H7 (cell line): ENCODE measurements at regions not wholly inside any gene's neighbourhood (a gene's known extent, or its start where the extent isn't known, plus 50 kb on each side); places are given as distances from the start of the nearest gene placed in this dataset.
"Not testable (repeated sequence)": the region's sequence is repeated elsewhere in the genome, so short reads cannot be mapped to it uniquely, and the experiment has no call there.

ENCODE experiments used
- DNase-seq: peaks from one replicate; pipeline ENCODE4 v3.0.0; 2012
- H3K27me3 ChIP-seq: 2 replicates; pipeline ENCODE4 v1.6.0; 2011; ENCODE audit warnings: mild to moderate bottlenecking, low read length; ENCODE audit not compliant: control insufficient read depth, insufficient read depth
- H3K36me3 ChIP-seq: replicated peaks from 2 replicates; pipeline ENCODE4 v1.5.1; 2011; ENCODE audit warnings: low read length; ENCODE audit not compliant: control insufficient read depth, insufficient read depth
- H3K4me3 ChIP-seq: 2 replicates; pipeline ENCODE4 v1.5.1; 2011; ENCODE audit warnings: low read depth, mild to moderate bottlenecking, control low read depth, low read length, moderate library complexity; ENCODE audit not compliant: insufficient read depth

DNA sequence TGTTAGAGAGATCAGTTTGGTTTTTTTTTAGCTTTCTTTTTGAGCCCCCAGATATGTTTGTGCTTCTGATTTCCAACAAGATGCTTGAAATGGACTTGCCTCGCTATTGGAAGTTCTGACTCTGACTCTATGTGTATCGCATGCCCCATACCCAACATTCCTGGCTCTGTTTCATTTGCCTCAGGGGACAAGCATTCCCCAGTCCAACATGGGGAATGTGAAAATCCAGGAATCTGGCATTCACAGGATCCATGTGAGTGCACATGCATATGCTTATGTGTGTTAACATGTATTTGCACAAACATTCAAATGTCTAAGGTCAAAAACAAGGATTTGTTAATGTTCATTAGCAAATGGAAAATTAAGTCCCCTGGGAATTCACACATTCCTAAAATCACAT is 233.9 kb downstream of the TLR4 start:
- no peak overlapping the region for H3K4me3 ChIP-seq
- no peaks in the 10 kb centered on the region for H3K36me3 ChIP-seq
- H3K27me3 ChIP-seq = no peaks in the 10 kb centered on the region
- no peak for DNase-seq

DNA sequence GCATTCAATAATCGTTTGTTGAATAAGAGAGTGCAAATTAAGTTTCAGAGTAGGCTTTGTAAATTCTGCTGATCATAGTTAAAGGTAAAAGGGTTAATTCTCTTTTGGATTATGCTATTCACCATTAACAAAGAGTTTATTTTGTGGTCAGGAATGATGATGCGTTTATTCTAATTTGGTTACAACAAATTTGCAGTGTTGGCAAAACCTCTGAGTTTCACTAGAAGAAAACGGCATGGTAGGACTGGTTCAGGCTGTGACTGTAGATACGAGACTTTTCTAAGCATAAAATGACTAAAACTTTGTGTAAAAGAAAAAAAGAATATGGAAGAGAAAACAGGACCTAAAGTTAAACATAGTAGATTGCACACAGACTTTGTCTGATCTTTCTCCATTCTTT is 234.7 kb downstream of the TLR4 start:
- Histone ChIP-seq H3K27me3 (no peaks in the 10 kb centered on the region), H3K36me3 (no peaks in the 10 kb centered on the region), H3K4me3 (no peak overlapping the region)
- DNase-seq = no peak

- H3K36me3 ChIP-seq, DNase-seq, H3K4me3 ChIP-seq, H3K27me3 ChIP-seq: not testable (repeated sequence)
Observed at GRCh38 chr9:117944750-117945149, 240.5 kb downstream of the TLR4 start.

- no peak for DNase-seq
- no peaks in the 10 kb centered on the region for H3K36me3 ChIP-seq
- H3K27me3 ChIP-seq = no peaks in the 10 kb centered on the region
- H3K4me3 ChIP-seq = no peak overlapping the region
Observed at GRCh38 chr9:117945286-117945685, 241.1 kb downstream of the TLR4 start.

GRCh38 chr9:117951127-117951526 is 246.9 kb downstream of the TLR4 start:
- H3K27me3 ChIP-seq = no peaks in the 10 kb centered on the region
- H3K4me3 ChIP-seq = no peak overlapping the region
- H3K36me3 ChIP-seq = no peaks in the 10 kb centered on the region
- no peak for DNase-seq

DNA sequence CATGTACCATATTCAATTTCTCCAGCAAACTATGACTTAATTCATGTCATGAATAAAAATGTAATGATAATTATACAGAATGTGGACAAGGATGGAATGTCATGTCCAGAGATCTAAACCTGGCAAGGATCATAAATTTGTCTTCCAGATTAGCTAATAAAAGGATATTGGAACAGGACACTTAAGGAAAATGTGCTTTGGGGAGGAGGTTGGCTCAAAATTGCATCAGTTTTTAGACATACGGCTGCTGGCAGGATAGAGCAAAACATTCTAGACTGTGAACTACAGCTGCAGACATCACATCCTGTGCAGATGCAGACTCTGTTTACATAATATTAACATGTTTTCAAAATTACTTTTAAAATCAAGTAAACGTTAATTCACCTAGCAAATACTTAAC is 248.4 kb downstream of the TLR4 start:
- no peak for DNase-seq
- no peaks in the 10 kb centered on the region for H3K36me3 ChIP-seq
- no peaks in the 10 kb centered on the region for H3K27me3 ChIP-seq
- no peak overlapping the region for H3K4me3 ChIP-seq

- no peaks in the 10 kb centered on the region for H3K36me3 ChIP-seq
- H3K27me3 ChIP-seq = no peaks in the 10 kb centered on the region
- no peak for DNase-seq
- no peak overlapping the region for H3K4me3 ChIP-seq
Observed at GRCh38 chr9:117957267-117957666, 253.1 kb downstream of the TLR4 start.

- Histone ChIP-seq H3K36me3 (no peaks in the 10 kb centered on the region), H3K27me3 (no peaks in the 10 kb centered on the region), H3K4me3 (no peak overlapping the region)
- peak; percentile 6 for DNase-seq
Observed at GRCh38 chr9:117958726-117959125, 254.5 kb downstream of the TLR4 start.

GRCh38 chr9:117963493-117964090 is 259.4 kb downstream of the TLR4 start:
- Histone ChIP-seq H3K27me3 (no peaks in the 10 kb centered on the region), H3K4me3 (no peak overlapping the region), H3K36me3 (no peaks in the 10 kb centered on the region)
- peak; percentile 18 for DNase-seq

GRCh38 chr9:117970276-117971050 is 266.3 kb downstream of the TLR4 start:
- DNase-seq = no peak
- Histone ChIP-seq H3K36me3 (no peaks in the 10 kb centered on the region), H3K4me3 (no peak overlapping the region), H3K27me3 (no peaks in the 10 kb centered on the region)

- Histone ChIP-seq H3K36me3 (no peaks in the 10 kb centered on the region), H3K4me3 (no peak overlapping the region), H3K27me3 (no peaks in the 10 kb centered on the region)
- no peak for DNase-seq
Observed at GRCh38 chr9:117974108-117974507, 269.9 kb downstream of the TLR4 start.

DNA sequence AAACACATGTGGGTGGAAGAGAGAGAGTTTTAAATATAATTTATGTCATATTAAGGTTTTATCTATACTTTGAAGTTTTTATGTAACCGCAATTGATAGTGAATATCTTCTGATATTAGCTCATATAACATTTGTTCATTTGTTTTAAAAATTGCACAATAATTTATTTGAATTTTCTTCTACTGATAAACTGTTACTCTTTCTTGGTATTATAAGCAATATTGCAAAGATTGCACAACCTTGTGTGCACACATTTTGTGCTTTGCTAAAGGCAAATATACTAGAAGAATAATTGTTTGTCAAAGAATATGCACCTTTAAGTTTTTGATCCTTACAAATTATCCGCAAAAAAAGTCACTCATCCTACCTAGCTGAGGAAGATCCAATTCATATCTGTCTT is 275.7 kb downstream of the TLR4 start:
- DNase-seq = no peak
- H3K4me3 ChIP-seq = no peak overlapping the region

GRCh38 chr9:117987945-117988344 is 283.7 kb downstream of the TLR4 start:
- H3K27me3 ChIP-seq = no peaks in the 10 kb centered on the region
- no peaks in the 10 kb centered on the region for H3K36me3 ChIP-seq
- no peak for DNase-seq
- H3K4me3 ChIP-seq = no peak overlapping the region

More for the DNA sequence above, 275.7 kb downstream of the TLR4 start:
- no peaks in the 10 kb centered on the region for H3K36me3 ChIP-seq
- H3K27me3 ChIP-seq = no peaks in the 10 kb centered on the region

GRCh38 chr9:117992006-117992405 is 287.8 kb downstream of the TLR4 start:
- DNase-seq = no peak
- no peak overlapping the region for H3K4me3 ChIP-seq
- H3K36me3 ChIP-seq = no peaks in the 10 kb centered on the region
- H3K27me3 ChIP-seq = no peaks in the 10 kb centered on the region

DNA sequence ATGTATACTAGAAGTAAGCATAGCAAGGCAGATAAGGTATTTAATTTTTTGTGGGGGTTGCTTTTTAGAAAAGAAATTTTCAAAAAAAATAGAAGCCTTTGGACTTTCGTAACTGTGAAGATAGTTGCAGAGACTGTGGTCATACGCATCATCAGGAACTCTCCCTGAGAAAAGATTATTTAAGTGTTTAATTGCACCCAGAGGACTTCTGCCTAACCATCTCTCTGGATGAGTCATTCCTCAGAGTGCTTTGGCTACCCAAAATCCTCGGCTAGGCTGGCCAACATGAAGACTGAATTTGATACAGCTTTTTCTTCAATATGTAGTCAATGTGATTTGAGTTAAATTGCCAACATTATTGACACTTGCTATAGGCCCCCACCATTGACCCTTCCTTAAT is 296.4 kb downstream of the TLR4 start:
- no peak for DNase-seq
- no peaks in the 10 kb centered on the region for H3K36me3 ChIP-seq
- no peaks in the 10 kb centered on the region for H3K27me3 ChIP-seq
- H3K4me3 ChIP-seq = no peak overlapping the region
